ENCODE measurements at regions not wholly inside any gene's neighbourhood (a gene's known extent, or its start where the extent isn't known, plus 50 kb on each side); places are given as distances from the start of the nearest gene placed in this dataset.

DNA sequence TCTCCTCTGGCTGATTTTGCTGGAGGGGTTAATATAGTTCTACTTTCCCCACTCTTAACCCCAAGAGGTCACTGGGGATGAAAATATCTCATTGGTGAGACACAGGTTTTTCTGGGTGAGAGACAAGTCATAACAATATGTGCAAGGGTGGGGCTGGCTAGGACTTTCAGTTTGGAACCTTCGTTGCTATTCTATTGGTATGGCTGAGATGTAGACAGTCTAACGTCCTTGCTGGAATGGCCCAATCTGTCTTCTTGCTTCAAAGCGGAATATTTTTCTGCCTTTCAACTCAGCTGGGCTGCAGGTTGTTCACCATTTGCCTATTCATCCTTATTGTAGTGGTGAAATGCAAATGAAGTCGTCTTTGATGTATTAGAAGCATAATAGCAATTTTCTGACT is 267.3 kb upstream of the MKI67 start:
- TF ChIP-seq, protein P1, sequence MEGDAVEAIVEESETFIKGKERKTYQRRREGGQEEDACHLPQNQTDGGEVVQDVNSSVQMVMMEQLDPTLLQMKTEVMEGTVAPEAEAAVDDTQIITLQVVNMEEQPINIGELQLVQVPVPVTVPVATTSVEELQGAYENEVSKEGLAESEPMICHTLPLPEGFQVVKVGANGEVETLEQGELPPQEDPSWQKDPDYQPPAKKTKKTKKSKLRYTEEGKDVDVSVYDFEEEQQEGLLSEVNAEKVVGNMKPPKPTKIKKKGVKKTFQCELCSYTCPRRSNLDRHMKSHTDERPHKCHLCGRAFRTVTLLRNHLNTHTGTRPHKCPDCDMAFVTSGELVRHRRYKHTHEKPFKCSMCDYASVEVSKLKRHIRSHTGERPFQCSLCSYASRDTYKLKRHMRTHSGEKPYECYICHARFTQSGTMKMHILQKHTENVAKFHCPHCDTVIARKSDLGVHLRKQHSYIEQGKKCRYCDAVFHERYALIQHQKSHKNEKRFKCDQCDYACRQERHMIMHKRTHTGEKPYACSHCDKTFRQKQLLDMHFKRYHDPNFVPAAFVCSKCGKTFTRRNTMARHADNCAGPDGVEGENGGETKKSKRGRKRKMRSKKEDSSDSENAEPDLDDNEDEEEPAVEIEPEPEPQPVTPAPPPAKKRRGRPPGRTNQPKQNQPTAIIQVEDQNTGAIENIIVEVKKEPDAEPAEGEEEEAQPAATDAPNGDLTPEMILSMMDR (IDR thresholded peaks at IDR 0.05; ENCODE audit: poor library complexity), result no peak
- no peak for TF ChIP-seq EZH2phosphoT487 (IDR thresholded peaks at IDR 0.05; ENCODE audit: low read depth, severe bottlenecking, unreplicated experiment)
